ENCODE measurements at regions not wholly inside any gene's neighbourhood (a gene's known extent, or its start where the extent isn't known, plus 50 kb on each side); places are given as distances from the start of the nearest gene placed in this dataset.

GRCh38 chr20:50390685-50391443 is 119.3 kb upstream of the PTPN1 start:
- TF ChIP-seq CTCF (IDR thresholded peaks at IDR 0.05; ENCODE audit: low read depth, low read length), result no peak
- no peak for TF ChIP-seq EZH2phosphoT487 (IDR thresholded peaks at IDR 0.05; ENCODE audit: low read depth)
